NAMALWA (cell line): ENCODE measurements at regions not wholly inside any gene's neighbourhood (a gene's known extent, or its start where the extent isn't known, plus 50 kb on each side); places are given as distances from the start of the nearest gene placed in this dataset.
A peak's percentile ranks its signal among the peaks of the same experiment; 100 is the strongest.

ENCODE experiments used
- DNase-seq: peaks from one replicate; pipeline ENCODE4 v3.0.0-alpha.2; 2015; ENCODE audit warnings: low spot score

- no peak for DNase-seq
Measured at GRCh38 chr5:54852007-54852406, 133.4 kb downstream of the ESM1 start.

DNA sequence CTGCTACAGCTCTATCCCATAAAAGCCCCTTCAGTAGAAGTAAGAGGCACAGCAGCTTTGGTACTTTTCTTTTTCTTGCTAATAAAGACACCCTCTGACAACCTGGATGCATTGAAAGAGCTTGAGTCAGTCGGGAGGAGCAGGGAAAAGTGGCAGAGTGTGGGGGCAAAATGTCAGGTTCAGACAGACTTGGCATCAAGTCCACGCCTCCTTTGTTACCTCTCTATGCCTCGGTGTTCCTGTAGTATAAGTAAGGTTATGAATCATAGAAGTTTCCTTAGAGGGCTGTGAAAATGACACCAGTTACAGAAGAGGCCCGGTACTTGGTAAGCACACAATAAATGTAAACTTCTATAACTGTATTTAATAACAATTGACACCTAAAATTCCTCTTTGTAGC, 133.9 kb downstream of the ESM1 start:
- DNase-seq, result no peak

DNA sequence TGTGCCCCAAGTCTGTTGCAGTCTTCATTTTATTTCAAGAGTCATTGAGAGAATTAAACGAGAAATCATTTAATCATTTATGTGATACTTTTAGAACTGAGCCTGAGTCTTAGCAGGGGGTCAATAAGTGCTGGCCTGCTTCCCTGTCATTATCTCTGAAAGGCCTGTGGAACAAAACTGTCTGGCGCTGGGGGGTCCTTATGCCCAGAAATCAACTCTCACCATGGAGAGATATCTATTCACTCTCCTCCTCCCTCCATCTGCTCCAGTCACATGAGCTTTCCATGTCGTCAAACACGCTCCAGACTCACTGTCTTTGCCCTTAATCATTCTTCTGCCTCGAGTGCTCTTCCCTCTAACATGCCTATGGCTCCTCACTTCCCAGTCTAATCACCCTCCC, 136.8 kb downstream of the ESM1 start:
- no peak for DNase-seq

DNA sequence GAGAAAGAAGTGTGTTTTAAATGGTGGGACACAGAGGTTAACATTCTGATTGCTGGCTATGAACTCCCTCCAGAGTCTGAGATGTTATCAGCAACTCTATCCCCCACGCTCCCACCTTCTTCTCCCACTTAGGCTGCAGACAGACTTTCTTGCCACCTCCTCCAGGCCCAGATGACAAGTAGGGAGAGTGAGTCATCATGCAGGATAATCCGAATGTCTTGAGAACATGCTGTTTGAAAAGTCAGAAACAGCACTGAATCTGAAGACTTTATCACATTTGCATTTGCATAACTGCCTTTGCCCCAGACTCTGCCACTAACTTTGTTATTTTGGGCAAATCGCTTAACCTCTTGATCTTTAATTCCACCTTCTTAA, 139.8 kb downstream of the ESM1 start:
- DNase-seq, result no peak

DNA sequence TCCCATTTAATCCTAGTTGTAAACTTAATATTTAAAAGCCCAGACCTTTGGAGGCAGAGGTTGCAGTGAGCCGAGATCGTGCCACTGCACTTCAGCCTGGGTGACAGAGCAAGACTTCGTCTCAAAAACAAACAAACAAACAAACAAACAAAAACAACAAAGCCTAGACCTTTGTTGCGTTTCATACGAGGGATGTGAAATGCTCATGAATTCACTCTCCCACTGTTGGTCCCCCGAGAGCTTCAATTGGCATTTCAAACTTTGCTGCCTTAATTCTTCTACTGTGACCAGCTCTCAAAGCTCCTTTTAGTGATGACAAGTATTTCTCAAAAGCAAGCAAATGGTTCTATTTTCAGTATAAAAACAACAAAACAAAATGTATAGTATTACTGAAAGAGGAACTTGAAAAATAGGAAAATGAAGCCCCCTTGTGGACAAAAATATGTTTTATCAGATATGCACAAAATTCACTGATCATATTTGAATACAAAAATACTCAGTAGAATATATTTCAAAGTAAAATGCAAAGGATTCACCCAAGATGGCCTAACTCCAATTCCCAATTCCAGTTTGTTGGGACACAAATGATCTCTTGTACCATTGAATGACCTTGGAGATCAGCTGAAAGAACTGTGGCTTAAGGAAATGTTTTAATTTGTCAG, 140.4 kb downstream of the ESM1 start:
- DNase-seq, result peak; percentile 57

GRCh38 chr5:54844266-54844665, 141.1 kb downstream of the ESM1 start:
- no peak for DNase-seq

DNA sequence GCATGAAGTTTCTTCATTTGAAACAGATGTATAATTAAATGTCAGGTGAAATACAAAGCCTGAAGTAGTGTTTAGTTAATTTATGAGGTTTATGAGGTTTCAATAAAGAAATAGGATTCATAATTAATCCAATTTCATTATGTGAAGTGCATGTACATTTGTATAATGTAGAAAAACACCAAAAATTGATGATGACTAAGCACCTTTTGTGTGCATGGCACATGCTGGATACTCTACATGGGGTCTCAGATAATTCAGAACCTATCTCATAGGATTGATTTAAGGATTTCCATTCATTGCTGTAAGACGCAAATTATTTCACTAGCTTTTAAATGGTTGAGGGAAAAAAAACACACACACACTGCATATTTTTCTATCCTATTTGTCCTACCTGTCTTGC, 143.9 kb downstream of the ESM1 start:
- no peak for DNase-seq

- DNase-seq, result no peak
Measured at GRCh38 chr5:54838843-54839242, 146.6 kb downstream of the ESM1 start.

DNA sequence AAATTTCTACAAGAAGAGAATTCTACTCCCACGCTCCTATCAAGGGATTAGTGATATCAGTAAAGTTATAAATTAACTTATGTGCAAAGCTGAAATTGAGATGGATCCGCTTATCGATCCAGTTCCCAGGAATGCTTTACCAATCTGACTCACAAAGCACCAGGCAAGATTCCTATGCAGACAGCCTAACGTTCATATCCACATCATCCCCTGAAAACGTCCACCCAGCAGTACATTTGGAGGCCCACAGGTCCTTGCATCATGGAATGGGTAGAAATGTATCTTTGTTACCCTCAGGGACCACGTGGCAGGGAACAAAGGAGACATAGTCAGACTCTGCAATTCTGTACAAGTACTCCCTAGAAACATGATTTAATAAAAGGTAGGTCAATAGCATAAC, 147.4 kb downstream of the ESM1 start:
- no peak for DNase-seq

- no peak for DNase-seq
Measured at GRCh38 chr5:54837093-54837492, 148.3 kb downstream of the ESM1 start.

DNA sequence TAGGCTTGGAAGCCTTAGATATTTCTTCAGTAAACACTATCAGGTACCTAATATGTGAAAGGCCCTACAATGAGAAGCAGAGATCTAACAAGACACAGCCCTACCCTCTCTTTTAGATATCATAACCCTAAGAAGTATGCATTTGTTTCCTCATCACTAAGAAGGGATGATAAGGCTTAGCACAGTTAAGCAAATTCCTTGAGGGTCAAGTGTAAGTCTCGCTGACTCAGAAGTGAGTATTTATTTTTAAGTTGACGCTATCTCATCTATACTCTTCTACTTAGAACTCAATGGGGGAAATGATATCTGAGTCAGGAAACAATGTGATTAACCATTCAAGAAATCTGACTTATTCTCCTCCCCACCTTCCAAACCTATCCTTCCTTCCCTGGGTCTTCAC, 149.7 kb downstream of the ESM1 start:
- no peak for DNase-seq

DNA sequence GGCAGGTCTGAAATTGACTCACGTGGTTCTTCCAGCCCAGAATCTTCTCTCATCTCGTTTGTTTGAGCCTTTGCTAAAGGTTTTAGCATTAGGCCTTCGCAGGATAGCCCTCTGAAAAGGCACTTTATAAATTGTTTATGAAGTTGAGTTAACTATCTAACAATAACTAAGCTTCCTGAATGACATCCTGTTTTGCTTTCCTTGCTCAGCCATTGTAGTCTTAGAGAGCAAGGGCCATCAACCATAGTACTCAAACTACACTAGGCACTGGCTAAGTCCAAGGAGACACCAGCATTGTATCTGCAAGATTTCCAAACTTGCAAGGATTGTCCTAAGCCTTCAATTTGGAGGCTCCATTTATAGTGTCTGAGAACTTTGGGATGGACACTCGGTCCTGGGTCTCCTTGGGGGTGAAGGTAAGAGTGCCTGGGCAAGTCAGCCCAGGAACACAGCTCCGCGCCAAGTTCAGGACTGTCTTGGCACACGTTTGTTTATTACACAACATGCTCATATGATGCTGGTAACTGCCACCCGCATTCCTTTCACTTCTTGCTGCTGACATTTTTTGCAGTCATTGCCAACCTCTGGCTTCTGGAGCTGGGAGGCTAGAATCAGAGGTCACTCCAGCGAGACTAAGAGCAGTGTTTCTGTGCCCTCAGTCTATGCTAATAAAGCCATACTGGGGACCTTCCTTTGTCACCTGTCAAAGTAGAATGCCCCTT, 151.1 kb downstream of the ESM1 start:
- DNase-seq, result no peak

- DNase-seq, result no peak
Measured at GRCh38 chr5:54833590-54833989, 151.8 kb downstream of the ESM1 start.

DNA sequence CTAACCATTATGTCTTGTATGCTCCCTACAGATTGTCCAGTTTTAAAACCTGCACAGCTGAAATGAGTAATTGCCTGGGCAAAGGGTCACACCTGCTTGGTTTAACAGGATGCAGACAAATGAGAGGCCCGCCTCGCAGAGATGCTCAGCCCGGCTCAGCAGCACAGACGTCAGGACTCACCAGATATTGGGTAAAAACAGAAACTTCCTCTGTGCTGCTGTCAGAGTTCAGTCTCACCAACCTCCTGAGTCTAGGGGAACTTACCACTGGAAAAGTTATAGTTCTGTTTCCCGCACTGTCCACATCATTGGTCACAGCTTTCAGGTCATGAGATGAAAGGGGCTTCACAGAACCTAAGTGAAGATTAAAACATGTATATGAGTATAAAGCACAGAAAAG, 152.5 kb downstream of the ESM1 start:
- no peak for DNase-seq

- DNase-seq, result no peak
Measured at GRCh38 chr5:54832045-54832444, 153.3 kb downstream of the ESM1 start.

GRCh38 chr5:54831233-54831632, 154.2 kb downstream of the ESM1 start:
- no peak for DNase-seq

DNA sequence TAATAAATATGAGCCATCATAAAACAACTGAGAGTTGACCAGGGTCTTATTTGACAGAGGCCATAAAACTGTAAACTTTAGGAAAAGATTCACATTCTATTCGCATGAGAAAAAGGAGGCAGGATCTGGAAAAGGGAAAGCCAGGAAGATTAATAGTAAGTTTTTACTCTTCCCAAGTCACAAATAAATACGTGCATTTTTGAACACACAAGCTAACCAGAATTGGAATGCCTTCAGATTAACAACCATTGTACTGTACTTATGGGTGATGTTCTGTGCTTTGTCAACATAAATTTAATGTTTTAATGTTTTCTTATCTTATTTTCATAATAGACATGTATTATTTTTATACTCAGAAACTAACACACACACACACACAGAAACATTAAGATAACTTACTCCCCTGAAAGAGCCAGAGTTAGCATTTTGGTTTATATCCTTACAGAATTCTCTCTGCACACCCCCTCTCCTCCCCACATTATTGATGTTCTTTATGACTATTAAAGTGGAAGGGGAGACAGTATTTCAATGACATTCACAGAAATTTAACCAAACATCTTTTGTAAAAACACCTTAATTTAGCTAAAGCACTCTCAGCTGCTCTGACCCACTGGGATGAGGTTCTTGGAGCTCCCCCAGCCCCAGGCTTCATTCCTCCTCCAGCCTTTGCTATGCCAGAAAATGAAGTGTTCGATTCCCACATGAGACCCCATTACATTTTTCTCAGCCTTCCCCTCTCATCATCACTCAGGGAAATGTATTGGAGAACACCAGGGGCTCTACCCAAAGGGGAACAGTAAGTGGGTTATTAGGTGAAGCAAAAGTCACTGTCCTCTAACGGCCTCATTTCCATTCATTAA, 155.5 kb downstream of the ESM1 start:
- no peak for DNase-seq

DNA sequence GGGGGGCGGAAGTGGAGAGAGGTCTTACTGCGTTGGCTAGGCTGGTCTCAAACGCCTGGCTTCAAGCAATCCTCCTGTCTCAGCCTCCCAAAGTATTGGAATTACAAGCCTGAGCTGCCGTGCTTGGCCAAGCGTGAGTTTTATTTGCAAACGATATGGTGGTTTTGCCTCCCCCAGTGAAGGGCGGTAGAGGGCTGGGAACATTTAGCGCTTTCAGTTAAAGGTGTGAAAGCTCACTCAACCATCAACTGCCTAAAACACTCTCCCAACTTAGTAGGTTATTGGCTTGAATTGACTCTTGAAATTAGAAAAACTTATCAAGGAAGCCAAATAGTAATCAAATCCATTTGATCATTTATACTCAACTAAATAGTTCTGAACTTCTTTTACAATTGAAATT, 156.3 kb downstream of the ESM1 start:
- no peak for DNase-seq

GRCh38 chr5:54828151-54828550, 157.2 kb downstream of the ESM1 start:
- DNase-seq, result no peak

GRCh38 chr5:54825005-54825404, 160.4 kb downstream of the ESM1 start:
- DNase-seq, result no peak

- no peak for DNase-seq
Measured at GRCh38 chr5:54823006-54823405, 162.4 kb downstream of the ESM1 start.

- no peak for DNase-seq
Measured at GRCh38 chr5:54822324-54822687, 163.1 kb downstream of the ESM1 start.
